HK-2 (cell line): ENCODE measurements at regions not wholly inside any gene's neighbourhood (a gene's known extent, or its start where the extent isn't known, plus 50 kb on each side); places are given as distances from the start of the nearest gene placed in this dataset.

Experiments
- DNase-seq: peaks from one replicate; pipeline ENCODE4 v3.0.0-alpha.2; 2018; ENCODE audit not compliant: unreplicated experiment

DNA sequence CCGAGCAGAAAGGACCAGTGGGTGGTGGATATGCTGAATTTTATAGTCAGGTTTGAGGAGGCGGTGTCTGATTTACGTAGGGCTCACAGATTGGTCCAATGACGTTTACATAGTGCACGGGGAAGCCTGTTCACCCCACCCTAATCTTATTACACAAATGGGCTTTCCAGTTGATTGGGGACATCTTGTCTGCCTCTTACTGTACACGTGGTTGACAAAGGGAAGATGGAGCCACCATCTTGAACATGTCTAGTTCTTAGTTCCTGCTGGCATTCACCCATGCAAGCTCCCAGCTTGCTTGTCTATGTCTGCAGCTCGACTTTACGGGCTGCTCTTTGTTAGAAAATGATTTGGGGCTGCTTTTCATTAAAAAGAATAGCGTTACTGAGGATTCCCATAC, 332.0 kb upstream of the SLCO3A1 start:
- DNase-seq: no peak

DNA sequence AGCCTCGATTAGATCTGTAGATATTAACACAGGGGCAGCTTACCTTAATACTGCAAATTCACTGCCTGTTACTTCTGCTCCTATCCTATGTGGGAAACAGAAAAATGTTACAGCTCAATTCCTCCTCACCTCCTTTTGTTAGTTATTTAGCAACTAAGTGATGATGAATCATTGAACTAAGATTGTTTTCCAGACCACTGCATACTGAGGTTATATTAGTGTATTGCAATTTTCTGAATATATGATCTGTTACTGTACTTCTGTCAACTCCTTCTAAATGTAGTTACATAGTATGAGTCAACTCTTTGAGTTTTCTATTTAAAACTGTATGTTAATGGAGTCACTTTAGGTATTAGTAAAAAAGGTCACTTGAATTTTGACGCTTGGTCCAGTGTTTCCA, 331.5 kb upstream of the SLCO3A1 start:
- DNase-seq: no peak

DNA sequence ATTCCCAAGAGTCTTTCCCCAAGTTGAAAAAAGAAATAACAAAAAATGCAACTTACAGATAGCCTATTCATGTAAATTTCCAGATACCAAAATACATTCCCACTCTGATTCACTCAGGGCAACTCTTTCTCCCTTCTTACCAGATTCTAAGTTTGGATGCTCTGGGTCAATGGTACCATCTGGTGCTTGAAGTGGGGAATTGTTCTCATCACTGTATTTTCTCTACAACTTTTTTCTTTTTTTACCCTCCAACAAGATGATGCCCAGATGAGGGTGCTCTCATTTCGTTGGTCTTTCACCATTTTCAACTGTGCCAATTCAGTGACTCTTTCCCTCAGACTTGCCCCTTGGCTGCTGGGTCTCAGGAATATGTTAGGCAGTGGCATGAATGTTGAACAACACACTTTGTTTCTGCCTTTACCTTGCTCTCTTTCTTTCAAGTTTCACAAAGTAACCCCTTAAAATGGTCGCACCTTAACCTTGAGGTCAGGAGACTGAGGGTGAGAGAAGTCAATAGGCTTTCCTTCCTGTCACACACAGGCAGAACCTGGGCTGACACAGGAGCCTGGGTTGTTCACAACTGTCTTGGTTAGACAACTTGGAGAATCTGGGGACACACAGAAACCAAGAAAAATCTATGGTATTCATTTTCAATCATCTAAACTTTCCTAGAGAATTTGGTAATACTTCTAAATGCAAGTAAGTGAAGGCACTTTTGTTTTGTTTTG, 330.7 kb upstream of the SLCO3A1 start:
- DNase-seq: no peak

DNA sequence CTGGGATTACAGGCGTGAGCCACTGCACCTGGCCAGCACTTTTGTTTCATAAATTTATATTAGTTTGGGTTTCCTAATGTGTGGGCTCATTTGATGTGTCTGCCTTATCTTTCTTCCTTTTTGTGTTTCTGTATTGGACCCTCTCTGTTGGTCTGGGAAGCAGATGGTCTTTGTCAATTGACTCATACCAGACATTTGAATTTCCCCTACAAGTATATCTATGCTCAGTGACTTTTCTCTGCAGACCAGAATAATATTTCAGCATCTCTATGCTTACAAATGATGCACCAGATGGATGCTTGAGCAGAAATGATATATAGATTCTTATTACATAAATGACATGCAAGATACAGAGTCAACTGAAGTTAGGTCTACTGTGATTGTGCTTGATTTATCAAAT, 329.9 kb upstream of the SLCO3A1 start:
- no peak for DNase-seq

DNA sequence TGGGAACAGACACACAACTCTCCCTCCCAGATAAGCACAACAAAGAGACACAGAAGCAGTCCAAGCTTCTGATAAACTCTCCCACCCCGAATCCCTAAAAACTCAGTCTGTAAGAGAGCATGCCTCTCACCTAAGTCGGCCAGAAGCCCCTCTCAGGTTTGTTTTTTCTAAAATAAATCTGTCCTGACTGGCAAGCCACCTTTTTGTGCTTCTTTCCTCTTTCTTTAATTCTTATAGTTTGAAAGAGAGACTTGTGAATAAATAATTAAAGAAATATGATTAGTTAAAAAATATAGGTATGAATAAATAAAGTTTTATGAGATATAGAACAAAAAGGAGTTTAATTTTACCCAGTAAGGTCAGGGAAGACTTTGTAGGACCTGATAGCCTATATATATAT, 329.0 kb upstream of the SLCO3A1 start:
- DNase-seq: no peak

DNA sequence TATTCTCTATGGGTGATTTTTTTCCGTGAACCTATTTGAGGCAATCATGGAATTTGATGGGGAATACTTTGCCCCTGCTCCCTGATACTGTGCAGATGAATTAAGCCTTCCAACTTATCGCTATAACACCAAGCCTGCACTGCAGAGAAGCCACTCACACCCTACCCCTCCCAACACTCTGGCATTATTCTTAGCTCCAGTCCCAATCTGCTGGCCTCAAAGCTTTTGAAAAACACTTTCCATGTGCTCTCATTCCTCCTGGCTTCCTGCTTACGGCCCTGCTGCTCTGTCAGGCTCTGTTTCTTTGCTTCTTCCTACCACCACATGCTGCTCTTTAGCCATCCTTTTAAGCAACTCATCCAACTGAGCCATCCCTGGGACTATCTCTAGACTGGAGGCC, 327.8 kb upstream of the SLCO3A1 start:
- no peak for DNase-seq

DNA sequence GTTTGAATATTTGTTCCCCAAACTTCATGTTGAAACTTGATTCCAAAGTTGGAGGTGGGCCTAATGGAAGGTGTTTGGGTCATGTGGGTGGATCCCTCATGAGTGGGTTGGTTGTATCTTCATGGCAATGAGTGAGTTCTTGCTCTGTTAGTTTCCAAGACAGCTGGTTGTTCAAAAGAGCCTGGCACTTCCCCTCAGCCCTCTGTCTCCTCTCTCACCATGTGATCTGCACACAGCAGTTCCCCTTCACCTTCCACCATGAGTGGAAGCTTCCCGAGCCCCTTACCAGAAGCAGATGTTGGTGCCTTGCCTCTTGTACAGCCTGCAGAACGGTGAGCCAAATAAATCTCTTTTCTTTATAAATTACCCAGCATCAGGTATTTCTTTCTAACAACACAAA, 327.1 kb upstream of the SLCO3A1 start:
- no peak for DNase-seq

DNA sequence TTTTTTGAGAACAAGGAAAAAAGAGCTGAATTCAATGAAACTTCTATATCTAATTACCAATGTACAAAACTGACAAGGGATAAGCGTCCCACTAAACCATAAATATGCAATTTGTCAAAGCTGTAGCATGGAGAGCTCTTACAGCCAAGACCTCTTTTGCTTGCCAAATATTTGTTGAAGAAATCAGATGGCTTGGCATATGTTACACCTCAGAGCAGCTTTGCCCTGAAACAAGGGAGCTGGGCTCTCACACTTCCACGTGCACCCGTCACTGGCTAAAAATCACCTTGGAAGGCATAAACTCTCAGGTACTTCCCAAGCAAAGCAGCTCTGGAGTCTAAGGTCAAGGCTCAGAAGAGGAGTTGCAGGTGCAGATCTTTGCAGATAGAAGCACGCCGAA, 324.7 kb upstream of the SLCO3A1 start:
- no peak for DNase-seq

DNA sequence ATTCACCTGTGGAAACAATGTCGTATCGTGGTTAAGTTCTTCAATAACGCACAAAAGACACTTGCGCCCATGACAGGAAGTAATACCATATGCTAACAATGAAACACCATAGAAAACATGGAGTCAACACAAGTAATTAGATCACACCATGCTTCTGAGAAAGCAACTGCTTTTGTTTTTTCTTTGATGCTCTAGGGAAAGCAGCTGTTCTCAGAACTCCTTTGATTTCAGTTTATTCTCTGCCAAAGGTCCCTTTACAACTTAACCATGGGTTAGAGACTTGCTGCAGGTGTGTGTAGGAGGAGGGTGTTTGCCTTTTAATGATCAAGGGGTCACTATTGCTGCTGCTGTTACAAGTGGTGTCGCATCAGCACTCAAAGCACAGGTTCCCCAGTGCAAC, 324.0 kb upstream of the SLCO3A1 start:
- no peak for DNase-seq

DNA sequence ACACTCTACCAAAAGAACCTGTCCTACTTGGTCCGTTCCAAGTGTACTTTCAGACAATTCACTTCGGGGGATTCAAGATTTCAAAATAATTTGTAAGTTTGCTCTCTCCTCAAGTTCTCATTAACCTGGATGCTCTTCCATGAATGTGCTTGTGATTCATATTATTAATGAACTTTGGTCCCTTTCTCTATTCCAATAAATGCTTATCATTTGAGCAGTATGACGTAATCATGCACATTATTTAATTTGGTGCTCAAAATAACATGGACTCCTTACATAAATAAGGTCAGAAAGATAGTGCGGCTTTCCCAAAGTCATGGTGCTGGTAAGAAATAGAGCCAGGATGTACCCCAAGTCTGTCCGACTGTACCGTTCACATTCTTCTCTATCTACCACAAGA, 323.2 kb upstream of the SLCO3A1 start:
- DNase-seq: no peak

DNA sequence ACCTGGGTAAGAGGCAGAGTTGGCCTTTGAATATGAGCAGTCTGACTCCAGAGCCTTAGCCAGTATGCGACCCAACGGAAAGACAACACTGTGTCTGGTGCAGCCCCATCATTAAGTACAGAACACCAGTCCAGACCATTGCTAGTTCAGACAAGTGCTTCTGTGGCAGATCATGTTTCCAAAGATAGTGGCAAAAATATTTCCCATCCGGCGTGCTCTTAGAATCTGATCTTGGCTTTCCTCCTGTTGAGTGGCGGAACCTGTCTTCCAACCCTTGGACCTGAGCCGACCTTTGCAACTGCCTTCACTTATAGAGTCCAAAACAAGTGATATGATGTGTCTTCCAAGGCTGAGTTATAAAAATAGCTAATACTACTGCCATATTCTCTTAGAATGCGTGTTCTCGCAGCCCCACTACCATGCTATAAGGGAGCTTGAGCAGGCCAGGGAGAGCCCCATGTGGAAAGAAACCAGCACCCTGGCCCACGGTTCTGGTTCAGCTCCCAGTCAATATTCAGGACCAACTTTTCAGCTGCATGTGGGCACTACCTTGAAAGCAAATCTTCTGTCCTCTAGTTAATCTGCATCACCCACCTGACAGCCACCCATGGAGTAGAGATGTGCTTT, 322.4 kb upstream of the SLCO3A1 start:
- no peak for DNase-seq

DNA sequence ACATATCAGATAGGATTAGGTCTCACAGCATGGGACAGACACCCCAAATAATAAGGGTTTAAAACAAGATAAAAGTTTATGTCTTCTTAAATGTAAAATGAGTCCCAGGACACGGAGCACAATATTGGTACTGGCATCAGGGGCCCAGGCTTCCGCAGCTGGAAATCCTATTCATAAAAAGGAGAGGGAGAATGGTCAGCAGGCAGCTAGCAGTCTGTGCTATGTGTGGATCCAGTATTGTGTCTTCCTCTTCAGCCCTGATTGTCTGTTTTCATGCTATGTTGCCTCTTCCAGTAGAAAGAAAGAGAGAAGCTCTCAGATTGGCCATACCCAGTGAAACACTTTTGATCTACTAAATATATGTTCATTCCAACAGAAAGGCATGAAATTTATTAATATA, 319.3 kb upstream of the SLCO3A1 start:
- DNase-seq: no peak

DNA sequence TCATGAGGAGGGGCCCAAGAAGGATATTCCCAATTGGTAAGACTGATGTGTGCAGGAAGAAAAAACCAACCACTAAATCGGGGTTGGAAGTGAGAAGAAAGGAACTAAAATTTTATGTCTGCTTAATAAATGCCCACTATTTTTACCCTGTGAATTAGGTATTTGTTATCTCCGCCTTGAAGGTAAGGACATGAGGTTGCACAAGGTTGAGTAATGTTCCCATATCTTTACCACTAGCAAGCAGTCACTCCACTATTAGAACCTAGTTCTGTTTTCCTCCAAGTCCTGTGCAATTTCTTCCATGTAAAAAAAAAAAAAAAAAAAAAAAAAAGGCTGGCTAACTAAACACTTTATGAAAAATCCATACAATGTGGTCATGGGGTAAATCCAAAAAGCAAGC, 318.5 kb upstream of the SLCO3A1 start:
- no peak for DNase-seq

DNA sequence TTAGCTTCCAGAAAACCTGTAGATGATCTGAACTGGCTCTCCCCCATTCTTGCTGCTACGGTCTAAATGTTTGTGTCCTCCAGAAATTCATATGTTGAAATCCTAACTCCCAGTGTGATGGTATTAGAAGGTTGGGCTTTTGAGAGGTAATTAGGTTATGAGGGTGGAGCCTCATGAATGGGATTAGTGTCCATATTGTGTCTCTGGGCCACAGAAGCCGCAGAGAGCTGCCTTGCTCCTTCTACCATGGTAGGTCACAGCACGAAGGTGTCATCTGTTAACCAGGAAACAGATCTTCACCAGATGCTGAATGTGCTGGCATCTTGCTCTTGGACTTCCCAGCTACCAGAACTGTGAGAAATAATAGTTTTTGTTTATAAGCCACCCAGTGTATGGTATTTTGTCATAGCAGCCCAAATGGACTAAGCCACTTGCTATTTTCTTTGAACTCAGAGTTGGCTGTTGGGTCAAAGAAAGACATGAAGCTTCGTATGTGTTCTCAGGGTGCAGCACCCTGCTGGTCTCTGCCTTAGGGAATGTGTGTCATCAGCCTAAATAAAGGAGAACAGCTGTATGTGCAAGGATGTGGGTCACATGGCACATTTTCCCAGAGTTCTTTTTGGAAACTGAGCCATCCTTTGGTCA, 317.5 kb upstream of the SLCO3A1 start:
- DNase-seq: no peak

DNA sequence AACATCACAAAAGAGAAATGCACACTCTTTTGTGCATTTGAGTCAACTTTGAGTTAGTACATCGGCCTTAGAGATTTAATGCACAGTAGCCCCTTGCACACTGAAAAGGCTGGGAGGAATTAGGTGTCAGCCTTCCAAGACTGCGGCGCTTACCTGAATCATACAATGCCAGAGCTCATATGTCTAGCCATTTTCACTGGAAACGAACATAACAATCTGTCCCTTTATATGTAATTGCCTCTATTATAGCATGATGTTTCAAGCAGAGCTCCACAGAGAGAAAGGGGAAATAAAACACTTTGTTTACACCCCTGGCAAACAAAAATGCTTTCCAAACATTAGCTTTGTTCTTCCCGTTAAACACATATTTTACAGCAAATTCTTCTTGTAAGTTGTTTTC, 315.7 kb upstream of the SLCO3A1 start:
- DNase-seq: no peak

DNA sequence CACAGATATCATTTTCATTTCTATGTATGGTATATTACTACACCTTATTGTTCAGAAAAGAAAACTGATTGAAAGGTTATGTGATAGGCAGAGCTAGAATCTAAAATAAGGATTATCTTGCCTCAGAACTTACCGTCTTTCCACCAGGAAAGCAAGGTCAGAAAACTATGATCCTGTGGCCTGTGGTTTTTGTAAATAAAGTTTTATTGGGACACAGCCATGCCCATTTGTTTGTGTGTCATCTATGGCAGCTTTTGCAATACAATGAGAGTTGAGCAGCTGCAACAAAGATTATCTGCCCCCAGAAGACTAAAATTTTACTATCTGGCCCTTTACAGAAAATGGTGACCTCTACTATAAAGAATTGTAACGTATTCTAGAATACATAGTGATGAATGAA, 314.7 kb upstream of the SLCO3A1 start:
- no peak for DNase-seq

DNA sequence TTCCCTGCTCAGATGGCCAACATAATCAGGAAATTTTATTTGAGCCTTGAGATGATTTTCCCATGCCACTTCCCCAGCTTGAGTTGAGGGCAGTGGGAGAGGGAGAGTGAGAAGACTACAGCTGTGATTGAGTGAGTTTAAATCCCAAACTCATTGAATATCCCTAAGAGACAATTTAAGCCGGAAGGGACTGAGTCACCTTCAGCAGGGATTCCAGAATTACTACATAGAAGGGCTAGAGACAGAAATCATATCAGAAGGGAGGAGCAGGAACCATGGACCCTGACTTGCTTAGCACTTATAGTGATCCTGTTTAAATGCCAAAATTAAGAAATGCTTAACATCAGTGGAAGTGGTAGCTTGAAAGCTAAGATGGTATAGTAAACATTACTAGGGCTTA, 312.2 kb upstream of the SLCO3A1 start:
- DNase-seq: no peak

DNA sequence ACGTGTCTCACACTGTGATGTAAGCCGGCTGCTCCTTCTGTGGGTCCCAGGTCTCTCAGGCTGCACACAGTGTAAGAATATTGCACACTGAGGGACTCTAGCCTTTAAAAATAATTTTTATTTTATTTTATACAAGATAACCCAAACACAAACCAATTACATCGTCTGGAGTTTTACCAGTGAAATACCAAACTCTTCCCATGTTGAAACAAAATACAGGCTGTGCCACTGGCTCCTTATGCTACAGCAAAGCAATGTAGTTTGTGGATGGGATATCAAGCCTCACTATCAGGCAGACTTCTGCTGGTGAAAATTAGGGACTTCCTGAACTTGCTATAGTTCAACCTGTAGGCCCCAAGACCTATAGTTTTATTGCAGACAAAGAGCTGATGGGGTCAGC, 311.3 kb upstream of the SLCO3A1 start:
- DNase-seq: no peak

DNA sequence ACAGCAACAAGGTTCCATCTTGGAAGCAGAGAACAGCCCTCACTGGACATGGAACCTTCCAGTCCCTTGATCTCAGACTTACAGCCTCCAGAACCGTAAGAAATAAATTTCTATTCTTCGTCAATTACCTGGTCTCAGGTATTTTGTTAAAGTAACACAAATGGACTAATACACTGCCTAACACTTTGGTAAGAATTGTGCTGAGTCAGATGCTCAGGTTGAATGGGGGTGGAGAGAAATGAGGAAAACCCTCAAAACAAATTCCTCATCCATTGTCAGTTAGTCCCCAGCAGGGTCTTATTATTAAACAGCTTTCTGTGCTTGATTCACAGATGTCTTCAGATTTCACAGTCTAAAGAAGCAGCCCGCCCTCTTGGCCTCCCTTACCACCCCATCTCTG, 306.2 kb upstream of the SLCO3A1 start:
- no peak for DNase-seq

DNA sequence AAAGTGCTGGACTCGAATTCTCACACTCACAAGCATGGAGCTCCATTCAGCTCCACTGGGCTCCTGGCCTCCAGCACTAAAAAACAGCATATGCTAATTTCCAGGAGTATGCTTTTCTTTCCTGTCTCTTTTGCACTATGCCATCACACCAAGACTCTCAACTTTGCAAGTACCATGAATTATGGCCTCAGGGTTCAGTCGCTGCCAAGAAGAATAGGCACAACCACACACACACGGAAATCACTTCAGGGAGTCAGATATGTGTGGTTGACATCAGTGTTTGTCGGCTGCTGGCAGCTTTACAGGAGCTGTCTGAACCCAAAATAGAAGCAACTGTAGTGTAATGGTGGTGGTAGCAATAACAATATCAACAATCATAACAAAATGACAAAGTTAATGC, 305.0 kb upstream of the SLCO3A1 start:
- no peak for DNase-seq

DNA sequence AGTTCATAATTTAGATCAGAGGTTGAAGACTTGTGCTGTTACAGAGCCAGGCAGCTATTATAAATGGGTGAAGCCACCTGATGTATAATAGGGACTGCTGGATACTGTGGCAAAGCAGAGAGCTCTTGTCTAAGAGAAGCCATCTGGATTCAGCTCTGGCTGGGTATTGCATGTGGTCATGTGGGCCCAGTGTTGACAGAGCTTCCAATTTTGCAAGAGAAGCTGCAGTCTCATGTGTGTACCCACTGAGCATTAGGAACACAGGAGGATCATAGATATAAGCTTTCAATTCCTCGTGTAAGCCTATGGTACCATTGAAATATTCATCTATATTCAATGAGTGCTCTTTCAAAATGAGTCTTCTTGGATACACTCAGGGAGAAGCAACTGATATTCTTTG, 303.9 kb upstream of the SLCO3A1 start:
- DNase-seq: no peak

DNA sequence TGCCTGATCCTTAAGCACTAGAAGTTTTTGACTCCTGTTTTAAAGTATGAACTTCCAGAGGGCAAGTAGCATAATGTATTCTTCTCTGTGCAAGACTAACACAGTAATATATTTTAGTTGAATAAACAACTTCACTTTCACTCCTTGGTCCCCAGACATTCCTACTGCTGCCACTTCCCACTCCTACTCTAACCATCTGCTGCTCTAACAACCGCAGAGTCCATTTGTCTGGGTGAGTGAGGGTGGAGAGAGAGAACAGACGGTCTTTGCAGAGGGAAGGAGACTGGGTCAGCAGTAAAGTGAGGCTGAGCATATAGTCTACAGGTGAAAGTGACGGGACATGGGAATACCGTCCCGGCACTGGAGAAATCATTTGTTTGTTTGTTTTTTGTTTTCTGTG, 301.0 kb upstream of the SLCO3A1 start:
- DNase-seq: no peak

DNA sequence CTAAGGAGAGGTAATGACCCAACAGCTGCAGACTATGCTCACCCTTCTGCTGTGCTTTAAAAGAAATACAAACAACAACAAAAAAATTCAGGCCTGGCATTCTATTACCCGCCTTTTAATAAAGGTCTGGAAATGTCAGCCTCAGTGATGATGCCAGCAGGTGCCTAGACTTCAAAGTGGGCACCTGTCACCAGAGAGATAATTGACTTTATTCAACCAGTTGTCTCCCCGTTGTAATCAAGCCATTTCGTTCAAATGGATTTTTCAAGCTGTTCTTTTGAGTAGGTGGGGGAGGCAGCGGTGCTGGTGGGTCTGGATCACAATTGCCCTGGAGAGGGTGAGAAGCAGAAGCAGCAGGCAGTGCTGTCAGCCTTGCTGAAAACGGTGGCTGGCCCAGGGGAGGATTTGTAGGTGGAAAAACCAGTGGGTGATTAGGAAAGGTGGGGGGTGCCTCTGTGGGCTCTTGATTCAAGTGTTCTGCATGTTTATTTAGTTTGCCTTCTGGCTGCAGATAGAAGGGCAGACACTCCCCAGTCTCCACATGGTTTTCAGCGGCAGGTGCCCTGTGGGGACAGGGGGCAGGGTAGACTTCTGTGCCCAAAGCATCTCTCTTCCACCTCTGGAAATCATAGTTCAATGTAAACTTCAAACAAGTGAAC, 300.2 kb upstream of the SLCO3A1 start:
- DNase-seq: no peak
